Kidney glomerular epithelial cell (primary cell): ENCODE measurements at regions not wholly inside any gene's neighbourhood (a gene's known extent, or its start where the extent isn't known, plus 50 kb on each side); places are given as distances from the start of the nearest gene placed in this dataset.
"Not testable (repeated sequence)": the region's sequence is repeated elsewhere in the genome, so short reads cannot be mapped to it uniquely, and the experiment has no call there.

Source experiments
- DNase-seq: peaks from one replicate; lab custom pipeline; 2025; lab: John Stamatoyannopoulos, UW

- no peak for DNase-seq
Observed at GRCh38 chr7:113783403-113783802, 135.4 kb downstream of the PPP1R3A start.

GRCh38 chr7:113775804-113776203 lies 143.0 kb downstream of the PPP1R3A start:
- DNase-seq: no peak

- DNase-seq: no peak
Observed at GRCh38 chr7:113775401-113775800, 143.4 kb downstream of the PPP1R3A start.

GRCh38 chr7:113774182-113774807 lies 144.5 kb downstream of the PPP1R3A start:
- DNase-seq: peak; percentile 69

GRCh38 chr7:113770146-113770738 lies 148.6 kb downstream of the PPP1R3A start:
- DNase-seq: no peak

- no peak for DNase-seq
Observed at GRCh38 chr7:113768387-113768786, 150.4 kb downstream of the PPP1R3A start.

- no peak for DNase-seq
Observed at GRCh38 chr7:113764401-113765035, 154.3 kb downstream of the PPP1R3A start.

GRCh38 chr7:113763226-113763625 lies 155.6 kb downstream of the PPP1R3A start:
- DNase-seq: no peak

GRCh38 chr7:113756250-113756649 lies 162.6 kb downstream of the PPP1R3A start:
- no peak for DNase-seq

- DNase-seq: no peak
Observed at GRCh38 chr7:113752689-113753088, 166.1 kb downstream of the PPP1R3A start.

GRCh38 chr7:113752289-113752688 lies 166.5 kb downstream of the PPP1R3A start:
- DNase-seq: no peak

- DNase-seq: no peak
Observed at GRCh38 chr7:113751547-113751946, 167.3 kb downstream of the PPP1R3A start.

GRCh38 chr7:113748385-113748784 lies 170.4 kb downstream of the PPP1R3A start:
- not testable (repeated sequence) for DNase-seq

GRCh38 chr7:113742946-113743431 lies 175.8 kb downstream of the PPP1R3A start:
- DNase-seq: not testable (repeated sequence)

GRCh38 chr7:113742377-113742776 lies 176.4 kb downstream of the PPP1R3A start:
- no peak for DNase-seq

GRCh38 chr7:113731571-113731970 lies 187.2 kb downstream of the PPP1R3A start:
- DNase-seq: no peak

- DNase-seq: peak; percentile 76
Observed at GRCh38 chr7:113730309-113730955, 188.4 kb downstream of the PPP1R3A start.

- no peak for DNase-seq
Observed at GRCh38 chr7:113727486-113727885, 191.3 kb downstream of the PPP1R3A start.

GRCh38 chr7:113722006-113722405 lies 196.8 kb downstream of the PPP1R3A start:
- DNase-seq: no peak

- no peak for DNase-seq
Observed at GRCh38 chr7:113717739-113718138, 201.1 kb downstream of the PPP1R3A start.

- DNase-seq: no peak
Observed at GRCh38 chr7:113715981-113716856, 202.6 kb downstream of the PPP1R3A start.

GRCh38 chr7:113715262-113715661 lies 203.5 kb downstream of the PPP1R3A start:
- DNase-seq: no peak
